Mesendoderm (in vitro differentiated cells): ENCODE measurements at regions not wholly inside any gene's neighbourhood (a gene's known extent, or its start where the extent isn't known, plus 50 kb on each side); places are given as distances from the start of the nearest gene placed in this dataset.

Experiments
- DNase-seq: peaks from one replicate; pipeline ENCODE4 v3.0.0; 2013
- H2AK5ac ChIP-seq: 2 replicates; pipeline ENCODE4 v1.6.1; 2013; ENCODE audit warnings: low read length, inconsistent platforms
- H2BK120ac ChIP-seq: 2 replicates; pipeline ENCODE4 v1.6.1; 2013; ENCODE audit warnings: low read depth, mild to moderate bottlenecking, low read length, moderate library complexity, mixed read lengths
- H2BK15ac ChIP-seq: replicated peaks from 2 replicates; pipeline ENCODE4 v1.6.1; 2013; ENCODE audit warnings: low read depth, mild to moderate bottlenecking, moderate library complexity
- H2BK5ac ChIP-seq: 2 replicates; pipeline ENCODE4 v1.6.1; 2013; ENCODE audit warnings: low read length, inconsistent platforms
- H3K18ac ChIP-seq: 2 replicates; pipeline ENCODE4 v1.6.1; 2013; ENCODE audit warnings: mild to moderate bottlenecking, low read length, mixed read lengths
- H3K23ac ChIP-seq: one replicate; pipeline ENCODE4 v1.6.1; 2013; ENCODE audit warnings: low read length
- H3K27ac ChIP-seq: 2 replicates; pipeline ENCODE4 v1.5.1; 2013; ENCODE audit warnings: low read depth, mild to moderate bottlenecking, inconsistent platforms, low read length, moderate library complexity
- H3K27me3 ChIP-seq: 2 replicates; pipeline ENCODE4 v1.6.1; 2013; ENCODE audit warnings: low read length, control low read depth, mild to moderate bottlenecking, inconsistent platforms; ENCODE audit not compliant: insufficient read depth, poor library complexity
- H3K36me3 ChIP-seq: 2 replicates; pipeline ENCODE4 v1.6.1; 2013; ENCODE audit warnings: low read length, inconsistent platforms; ENCODE audit not compliant: control insufficient read depth, insufficient read depth
- H3K4ac ChIP-seq: one replicate; pipeline ENCODE4 v1.6.1; 2013; ENCODE audit warnings: low read depth, mild to moderate bottlenecking, low read length, moderate library complexity
- H3K4me1 ChIP-seq: 2 replicates; pipeline ENCODE4 v1.6.1; 2013; ENCODE audit warnings: low read depth, low read length, inconsistent platforms; ENCODE audit not compliant: control insufficient read depth
- H3K4me2 ChIP-seq: 2 replicates; pipeline ENCODE4 v1.6.1; 2013; ENCODE audit warnings: low read length
- H3K4me3 ChIP-seq: 2 replicates; pipeline ENCODE4 v1.5.1; 2013; ENCODE audit warnings: mild to moderate bottlenecking, low read length
- H3K56ac ChIP-seq: one replicate; pipeline ENCODE4 v1.6.1; 2013; ENCODE audit warnings: low read length
- H3K79me1 ChIP-seq: 2 replicates; pipeline ENCODE4 v1.6.1; 2013; ENCODE audit warnings: low read length, inconsistent platforms
- H3K79me2 ChIP-seq: 2 replicates; pipeline ENCODE4 v1.6.1; 2013; ENCODE audit warnings: mild to moderate bottlenecking, low read length; ENCODE audit not compliant: control insufficient read depth, insufficient read depth
- H3K9ac ChIP-seq: 2 replicates; pipeline ENCODE4 v1.6.1; 2013; ENCODE audit warnings: low read length, inconsistent platforms
- H4K5ac ChIP-seq: one replicate; pipeline ENCODE4 v1.6.1; 2013; ENCODE audit warnings: low read length
- H4K8ac ChIP-seq: one replicate; pipeline ENCODE4 v1.6.1; 2013; ENCODE audit warnings: low read depth, mild to moderate bottlenecking, control low read depth, low read length, moderate library complexity
- WGBS: extraction: QIAGEN DNeasy Blood & Tissue Kit; methylation state at CpG from one replicate; pipeline ENCODE4 v1.1.7; 2013; ENCODE audit warnings: low lambda C conversion rate, missing lambda C conversion rate; ENCODE audit not compliant: insufficient coverage; ENCODE audit errors: extremely low coverage; 5-methylcytosine and 5-hydroxymethylcytosine counted together

DNA sequence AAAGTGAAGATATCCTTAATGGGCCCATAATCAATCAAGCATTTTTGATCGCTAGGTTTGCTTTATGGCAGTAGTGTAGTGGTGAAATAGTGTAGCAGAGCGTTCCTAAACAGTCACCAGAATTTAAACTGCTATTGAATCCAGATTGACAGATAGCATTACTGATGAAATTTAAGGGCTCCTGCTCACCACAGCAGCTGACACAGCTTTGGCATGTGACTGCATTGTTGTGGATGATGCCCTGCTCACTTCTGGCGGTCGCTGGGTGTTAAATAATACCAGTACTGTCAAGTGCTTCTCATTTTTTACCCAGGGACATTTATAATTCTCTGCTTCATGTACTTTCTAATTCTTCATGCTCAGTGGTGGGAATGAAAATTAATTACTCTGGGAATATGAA is 102.0 kb upstream of the ARHGAP24 start:
- Histone ChIP-seq H2BK15ac (no peak overlapping the region), H3K79me1 (no peaks in the 10 kb centered on the region), H3K4me2 (no peak overlapping the region), H3K4ac (no peak overlapping the region), H3K23ac (no peak overlapping the region), H2BK5ac (no peak overlapping the region), H2AK5ac (no peak overlapping the region), H3K27me3 (no peaks in the 10 kb centered on the region), H3K4me3 (no peak overlapping the region), H4K5ac (no peak overlapping the region), H3K18ac (no peak overlapping the region), H3K4me1 (peaks cover 10% of the 10 kb centered on the region), H3K9ac (no peak overlapping the region), H2BK120ac (no peak overlapping the region), H3K27ac (no peak overlapping the region), H4K8ac (no peak overlapping the region), H3K36me3 (no peaks in the 10 kb centered on the region), H3K79me2 (no peaks in the 10 kb centered on the region), H3K56ac (no peak overlapping the region)
- no CpG with 5 or more reads among the region's 4 CpGs for WGBS
- no peak for DNase-seq

DNA sequence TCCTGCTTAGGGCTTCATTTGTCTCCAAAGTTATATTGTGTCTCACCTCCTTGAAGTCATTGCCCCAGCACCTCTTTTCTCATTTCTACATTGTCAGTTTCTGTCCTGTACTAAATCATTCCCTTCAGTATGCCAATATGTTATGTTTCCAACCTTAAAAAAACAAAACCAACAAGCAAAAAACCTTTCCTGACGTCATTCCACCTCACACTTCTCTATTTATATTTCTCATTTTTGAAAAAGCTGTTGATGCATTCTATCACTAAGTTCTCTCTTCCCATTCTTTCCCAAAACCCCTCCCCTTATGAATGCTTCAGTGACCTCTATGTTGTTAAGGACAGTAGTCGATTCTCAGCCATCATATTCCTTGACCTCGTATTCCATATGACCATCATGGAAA is 98.7 kb upstream of the ARHGAP24 start:
- Histone ChIP-seq H3K4me1 (no peaks in the 10 kb centered on the region), H3K36me3 (no peaks in the 10 kb centered on the region), H3K4ac (no peak overlapping the region), H3K56ac (no peak overlapping the region), H3K4me3 (no peak overlapping the region), H3K9ac (no peak overlapping the region), H2BK15ac (no peak overlapping the region), H4K8ac (no peak overlapping the region), H2BK120ac (no peak overlapping the region), H3K27me3 (no peaks in the 10 kb centered on the region), H4K5ac (no peak overlapping the region), H3K79me2 (no peaks in the 10 kb centered on the region), H3K18ac (no peak overlapping the region), H2BK5ac (no peak overlapping the region), H3K79me1 (no peaks in the 10 kb centered on the region), H3K27ac (no peak overlapping the region), H3K4me2 (no peak overlapping the region), H2AK5ac (no peak overlapping the region), H3K23ac (no peak overlapping the region)
- no peak for DNase-seq
- 100% methylated on average over 1 of the region's 3 CpGs for WGBS

DNA sequence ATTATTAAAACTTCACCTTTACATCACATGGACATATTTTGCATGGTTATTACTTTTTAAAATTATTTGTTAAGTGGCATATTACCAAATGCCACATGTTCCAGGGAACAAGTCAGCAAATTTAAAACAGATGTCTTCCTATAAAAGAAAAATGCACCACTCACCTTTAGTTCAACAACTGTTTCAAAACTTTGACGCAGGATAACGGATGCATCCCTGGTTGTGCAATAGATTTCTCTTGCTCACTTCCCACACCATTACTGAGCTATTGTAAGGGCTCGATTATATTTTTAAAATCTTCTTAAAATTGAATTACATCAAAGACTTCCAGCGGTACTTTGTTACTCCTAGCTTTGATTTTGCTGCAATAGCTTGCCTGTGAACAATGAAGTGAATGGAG is 93.0 kb upstream of the ARHGAP24 start:
- Histone ChIP-seq H3K18ac (no peak overlapping the region), H3K36me3 (no peaks in the 10 kb centered on the region), H2BK120ac (no peak overlapping the region), H3K4me3 (no peak overlapping the region), H3K27me3 (no peaks in the 10 kb centered on the region), H3K4ac (no peak overlapping the region), H2BK15ac (no peak overlapping the region), H3K79me1 (no peaks in the 10 kb centered on the region), H3K4me1 (no peaks in the 10 kb centered on the region), H4K5ac (no peak overlapping the region), H3K4me2 (no peak overlapping the region), H2AK5ac (no peak overlapping the region), H3K9ac (no peak overlapping the region), H2BK5ac (no peak overlapping the region), H3K56ac (no peak overlapping the region), H3K27ac (no peak overlapping the region), H3K79me2 (no peaks in the 10 kb centered on the region), H4K8ac (no peak overlapping the region), H3K23ac (no peak overlapping the region)
- DNase-seq = no peak
- WGBS = no CpG with 5 or more reads among the region's 4 CpGs

DNA sequence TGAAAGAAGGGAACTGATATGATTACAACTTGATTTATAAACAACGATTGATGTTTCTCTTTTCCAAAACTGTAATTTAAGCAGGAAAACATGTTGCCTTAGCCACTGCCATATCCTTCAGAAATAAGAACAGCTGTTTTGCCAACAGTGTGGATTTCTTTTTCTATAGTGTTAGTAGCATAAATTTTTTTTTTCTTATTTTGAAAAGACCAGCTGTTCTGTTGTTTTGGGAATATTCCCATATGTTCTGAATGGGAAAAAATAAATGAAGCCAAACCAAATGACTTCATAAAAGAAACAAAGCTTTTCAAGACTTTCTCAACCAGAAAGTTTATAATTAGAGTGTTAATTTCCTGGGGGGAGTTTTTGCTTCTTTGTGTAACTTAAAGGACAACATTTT is 83.9 kb upstream of the ARHGAP24 start:
- no peaks in the 10 kb centered on the region for H3K36me3 ChIP-seq
- no peak overlapping the region for H2BK5ac ChIP-seq
- no peaks in the 10 kb centered on the region for H3K27me3 ChIP-seq

DNA sequence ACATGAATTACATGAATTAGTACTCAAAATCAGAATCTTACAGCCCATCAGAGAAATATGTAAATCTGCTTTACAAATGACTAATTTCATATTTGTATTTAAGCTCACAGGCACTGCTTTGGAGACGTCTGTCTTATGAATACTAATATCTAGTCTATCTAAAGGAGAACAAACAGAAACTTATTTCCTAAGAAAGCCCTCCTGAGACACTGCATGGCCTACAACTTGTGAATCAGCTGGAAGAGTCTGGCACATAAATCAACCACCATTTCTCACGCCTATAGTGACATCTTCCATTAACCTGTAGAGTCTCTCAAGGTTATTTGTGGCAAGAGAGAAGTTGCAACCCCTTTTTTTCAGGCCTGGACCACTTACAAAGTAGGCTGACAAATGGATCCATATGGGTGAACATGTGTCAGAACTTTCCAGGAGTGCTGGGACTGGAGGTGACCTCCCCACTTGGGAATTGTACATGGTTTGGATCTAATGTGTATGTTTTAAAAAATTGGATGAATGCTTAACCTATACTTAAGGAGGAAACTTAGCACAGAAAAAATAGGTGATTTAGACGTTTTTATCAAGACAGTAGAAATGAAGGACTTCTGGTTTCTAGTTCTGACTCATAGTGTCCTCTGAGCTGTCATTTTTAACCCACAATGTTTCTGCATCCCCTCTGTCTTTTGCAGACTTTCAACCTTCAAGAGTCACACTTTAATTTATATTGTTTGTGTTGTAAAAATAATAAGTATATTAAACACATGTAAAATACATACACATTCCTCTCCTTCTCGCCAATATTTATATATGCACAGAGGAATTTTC is 83.2 kb upstream of the ARHGAP24 start:
- Histone ChIP-seq H4K5ac (no peak overlapping the region), H3K4me1 (no peaks in the 10 kb centered on the region), H3K79me2 (no peaks in the 10 kb centered on the region), H3K4me3 (no peak overlapping the region), H3K27ac (no peak overlapping the region), H3K79me1 (no peaks in the 10 kb centered on the region), H3K4ac (no peak overlapping the region), H3K23ac (no peak overlapping the region), H3K27me3 (no peaks in the 10 kb centered on the region), H2BK5ac (no peak overlapping the region), H2AK5ac (no peak overlapping the region), H3K9ac (no peak overlapping the region), H3K56ac (no peak overlapping the region), H2BK15ac (no peak overlapping the region), H3K18ac (no peak overlapping the region), H4K8ac (no peak overlapping the region), H3K4me2 (no peak overlapping the region), H2BK120ac (no peak overlapping the region), H3K36me3 (no peaks in the 10 kb centered on the region)
- no CpG with 5 or more reads among the region's 4 CpGs for WGBS
- no peak for DNase-seq

More for the DNA sequence above, 83.9 kb upstream of the ARHGAP24 start:
- no peaks in the 10 kb centered on the region for H3K4me1 ChIP-seq
- H2AK5ac ChIP-seq = no peak overlapping the region
- no peak overlapping the region for H3K4me3 ChIP-seq
- H3K4ac ChIP-seq = no peak overlapping the region
- no peak overlapping the region for H4K5ac ChIP-seq
- no CpG with 5 or more reads among the region's 1 CpG for WGBS
- H4K8ac ChIP-seq = no peak overlapping the region
- no peak overlapping the region for H3K9ac ChIP-seq
- H3K23ac ChIP-seq = no peak overlapping the region
- no peak overlapping the region for H3K18ac ChIP-seq
- H3K27ac ChIP-seq = no peak overlapping the region
- H3K56ac ChIP-seq = no peak overlapping the region
- no peak overlapping the region for H2BK15ac ChIP-seq
- no peak overlapping the region for H3K4me2 ChIP-seq
- no peaks in the 10 kb centered on the region for H3K79me1 ChIP-seq
- DNase-seq = no peak
- no peak overlapping the region for H2BK120ac ChIP-seq
- no peaks in the 10 kb centered on the region for H3K79me2 ChIP-seq

DNA sequence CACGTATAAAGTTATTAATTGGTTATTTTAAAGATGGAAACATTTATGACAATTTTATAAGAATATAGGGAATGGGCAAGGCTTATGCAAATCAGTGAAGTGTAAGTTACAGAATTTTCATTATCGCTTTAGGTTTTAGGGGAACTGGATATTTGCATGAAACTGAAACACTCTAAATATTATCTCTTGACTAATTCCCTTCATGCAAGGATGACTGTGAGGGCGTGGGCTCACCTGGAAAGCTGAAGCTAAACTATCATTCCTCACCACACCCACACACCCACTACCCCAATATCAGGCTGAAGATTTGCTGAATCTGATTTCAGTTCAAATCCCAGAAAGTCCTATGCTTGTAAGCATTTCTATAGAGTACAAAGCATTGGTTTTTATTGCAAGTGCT is 81.7 kb upstream of the ARHGAP24 start:
- Histone ChIP-seq H2AK5ac (no peak overlapping the region), H3K4me3 (no peak overlapping the region), H3K4ac (no peak overlapping the region), H3K56ac (no peak overlapping the region), H2BK120ac (no peak overlapping the region), H3K4me1 (no peaks in the 10 kb centered on the region), H2BK15ac (no peak overlapping the region), H3K36me3 (no peaks in the 10 kb centered on the region), H2BK5ac (no peak overlapping the region), H3K79me1 (no peaks in the 10 kb centered on the region), H3K79me2 (no peaks in the 10 kb centered on the region), H3K18ac (no peak overlapping the region), H3K4me2 (no peak overlapping the region), H3K27me3 (no peaks in the 10 kb centered on the region), H3K27ac (no peak overlapping the region), H3K23ac (no peak overlapping the region), H3K9ac (no peak overlapping the region), H4K8ac (no peak overlapping the region), H4K5ac (no peak overlapping the region)
- no CpG with 5 or more reads among the region's 3 CpGs for WGBS
- no peak for DNase-seq
